GDM1 (cell line): ENCODE measurements at regions not wholly inside any gene's neighbourhood (a gene's known extent, or its start where the extent isn't known, plus 50 kb on each side); places are given as distances from the start of the nearest gene placed in this dataset.

Source experiments
- DNase-seq: peaks from one replicate; lab custom pipeline; 2025; lab: John Stamatoyannopoulos, UW

DNA sequence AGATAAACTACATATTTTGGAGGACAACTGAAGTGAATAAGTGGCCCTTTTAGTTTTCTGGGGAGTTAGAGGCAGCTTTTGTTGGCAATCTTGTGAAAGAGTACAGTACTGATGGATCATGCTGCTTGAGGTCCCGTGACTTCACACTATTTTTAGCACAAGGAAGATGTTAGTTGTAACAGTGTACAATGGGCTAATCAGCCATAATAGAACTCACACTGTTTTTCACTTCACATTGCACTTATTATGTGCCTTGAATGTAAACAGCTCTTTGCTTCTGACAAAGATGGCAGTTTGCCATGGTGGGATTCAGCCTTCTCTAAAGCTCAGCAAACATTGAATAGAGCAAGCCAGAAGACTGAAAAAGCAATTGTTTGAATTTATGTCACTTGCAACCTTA, 176.7 kb upstream of the ZNF608 start:
- no peak for DNase-seq

DNA sequence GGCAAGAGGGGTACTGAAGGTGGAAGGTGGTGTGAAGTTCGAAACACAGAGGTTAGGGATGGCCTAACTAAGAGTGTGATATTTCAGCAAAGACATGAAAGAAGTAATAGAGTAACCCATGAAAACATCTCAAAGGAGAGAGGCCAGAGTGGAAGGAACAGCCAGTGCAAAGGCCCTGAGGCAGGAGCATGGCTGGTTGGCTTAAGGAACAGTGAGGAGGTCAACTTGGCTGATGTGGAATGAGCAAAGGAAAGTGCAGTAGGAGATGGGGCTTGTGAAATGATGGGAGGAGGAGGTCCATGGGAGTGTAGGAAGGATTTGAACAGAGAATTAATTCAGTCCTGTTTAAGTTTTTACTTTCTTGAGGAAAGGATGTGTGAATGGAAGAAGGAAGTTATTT, 178.3 kb upstream of the ZNF608 start:
- no peak for DNase-seq

DNA sequence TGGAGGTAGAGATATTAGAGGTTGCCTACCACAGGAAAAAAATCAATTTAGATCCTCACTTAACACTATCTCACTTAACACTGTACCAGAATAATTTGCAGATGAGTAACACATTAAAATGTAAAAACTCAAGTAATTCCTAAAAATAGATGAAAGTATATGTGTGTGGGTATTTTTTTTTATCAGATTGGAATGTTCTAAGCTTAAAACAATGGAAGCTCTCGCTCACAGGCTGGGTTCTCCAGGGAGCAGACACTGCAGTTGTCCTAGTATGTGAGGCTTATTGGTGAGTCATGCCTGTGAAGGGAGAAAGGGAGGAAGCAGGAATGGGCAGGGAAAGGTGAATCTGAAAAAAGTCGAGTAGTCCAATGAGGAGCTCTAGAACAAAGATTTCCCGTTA, 181.3 kb upstream of the ZNF608 start:
- DNase-seq, result no peak

DNA sequence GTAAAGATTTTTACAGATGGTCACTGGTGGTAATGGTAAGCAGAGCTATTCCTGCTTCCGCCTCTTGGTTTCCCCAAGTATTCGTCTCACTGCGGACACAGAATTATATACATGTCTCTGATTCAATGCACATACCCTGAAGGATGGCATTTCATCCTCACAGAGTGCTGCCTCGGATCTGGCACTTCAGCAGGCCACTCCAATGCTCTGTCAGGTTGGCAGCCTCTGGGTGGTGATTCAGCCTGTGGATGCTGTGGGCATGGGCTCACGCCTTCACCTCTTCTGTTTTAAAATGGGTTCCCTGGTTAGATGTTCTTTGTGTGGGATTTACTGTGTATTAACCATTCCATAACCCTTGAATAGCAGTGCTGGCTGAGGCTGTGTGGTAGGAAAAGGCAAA, 182.6 kb upstream of the ZNF608 start:
- DNase-seq, result no peak

DNA sequence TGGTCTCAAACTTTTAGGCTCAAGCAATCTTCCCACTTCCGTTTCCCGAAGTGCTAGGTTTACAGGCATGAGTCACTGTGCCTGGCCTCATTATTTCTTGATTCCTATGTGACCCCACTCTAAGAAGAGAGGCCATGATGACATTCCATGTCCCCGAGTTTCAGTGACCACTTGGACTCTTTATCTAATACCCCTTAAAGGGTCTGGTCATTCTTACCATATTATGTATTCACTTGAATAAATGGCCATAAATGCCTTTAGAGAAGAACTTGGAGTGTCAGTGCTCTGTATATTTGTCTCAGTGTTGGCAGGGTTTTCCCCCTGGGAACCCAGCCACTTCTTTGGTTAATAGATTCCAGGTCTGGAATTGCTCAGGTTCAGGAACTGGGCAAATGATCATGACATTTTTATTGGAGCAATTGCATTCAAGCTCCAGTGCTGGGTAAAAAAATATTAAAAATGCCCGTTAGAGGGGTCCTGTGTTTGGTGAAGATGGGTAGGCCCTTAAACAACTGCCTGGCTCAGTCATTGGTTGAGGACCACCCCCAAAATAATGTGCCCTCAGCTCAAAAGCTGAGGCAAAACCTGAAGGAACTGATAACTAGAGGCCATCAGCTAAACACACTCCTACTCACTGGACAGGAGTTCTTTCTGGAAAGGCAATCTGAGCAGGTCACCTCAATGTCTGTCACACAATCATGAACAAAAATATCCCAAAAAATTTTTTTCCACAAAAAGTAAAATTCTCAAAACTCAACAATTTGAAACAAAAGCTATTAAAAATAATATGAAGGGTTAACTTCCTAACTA, 186.6 kb upstream of the ZNF608 start:
- no peak for DNase-seq

DNA sequence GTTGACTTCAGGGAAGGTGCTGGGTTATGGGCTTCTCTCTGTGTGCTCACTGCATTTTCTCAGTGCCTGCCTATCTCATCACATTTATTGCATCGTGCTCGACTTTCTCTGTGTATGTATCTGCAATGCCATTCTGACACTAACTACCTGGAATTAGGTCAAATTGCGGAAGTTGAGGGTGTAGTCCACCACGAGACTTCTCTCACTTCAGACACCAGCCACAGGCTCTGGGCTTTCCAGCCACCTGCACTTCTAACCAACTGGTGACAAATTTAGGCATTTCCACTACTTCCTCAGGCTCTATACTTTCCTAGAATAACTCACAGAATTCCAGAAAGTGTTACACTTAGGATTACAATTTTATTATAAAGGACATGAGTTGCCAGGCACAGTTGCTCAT, 188.6 kb upstream of the ZNF608 start:
- no peak for DNase-seq

DNA sequence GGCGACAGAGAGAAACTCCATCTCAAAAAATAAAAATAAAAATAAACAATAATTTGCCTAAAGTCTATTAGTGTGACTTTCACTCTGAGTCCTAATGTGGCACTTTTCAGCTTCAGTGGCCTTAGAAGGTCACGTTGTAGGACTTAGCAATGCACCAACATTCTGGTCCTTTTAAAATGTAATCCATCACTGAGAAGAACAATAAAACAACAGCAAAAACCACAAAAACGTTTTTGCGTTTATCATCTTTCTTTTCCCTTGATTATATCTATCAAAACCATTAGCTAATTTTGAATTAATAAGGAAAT, 190.1 kb upstream of the ZNF608 start:
- no peak for DNase-seq

DNA sequence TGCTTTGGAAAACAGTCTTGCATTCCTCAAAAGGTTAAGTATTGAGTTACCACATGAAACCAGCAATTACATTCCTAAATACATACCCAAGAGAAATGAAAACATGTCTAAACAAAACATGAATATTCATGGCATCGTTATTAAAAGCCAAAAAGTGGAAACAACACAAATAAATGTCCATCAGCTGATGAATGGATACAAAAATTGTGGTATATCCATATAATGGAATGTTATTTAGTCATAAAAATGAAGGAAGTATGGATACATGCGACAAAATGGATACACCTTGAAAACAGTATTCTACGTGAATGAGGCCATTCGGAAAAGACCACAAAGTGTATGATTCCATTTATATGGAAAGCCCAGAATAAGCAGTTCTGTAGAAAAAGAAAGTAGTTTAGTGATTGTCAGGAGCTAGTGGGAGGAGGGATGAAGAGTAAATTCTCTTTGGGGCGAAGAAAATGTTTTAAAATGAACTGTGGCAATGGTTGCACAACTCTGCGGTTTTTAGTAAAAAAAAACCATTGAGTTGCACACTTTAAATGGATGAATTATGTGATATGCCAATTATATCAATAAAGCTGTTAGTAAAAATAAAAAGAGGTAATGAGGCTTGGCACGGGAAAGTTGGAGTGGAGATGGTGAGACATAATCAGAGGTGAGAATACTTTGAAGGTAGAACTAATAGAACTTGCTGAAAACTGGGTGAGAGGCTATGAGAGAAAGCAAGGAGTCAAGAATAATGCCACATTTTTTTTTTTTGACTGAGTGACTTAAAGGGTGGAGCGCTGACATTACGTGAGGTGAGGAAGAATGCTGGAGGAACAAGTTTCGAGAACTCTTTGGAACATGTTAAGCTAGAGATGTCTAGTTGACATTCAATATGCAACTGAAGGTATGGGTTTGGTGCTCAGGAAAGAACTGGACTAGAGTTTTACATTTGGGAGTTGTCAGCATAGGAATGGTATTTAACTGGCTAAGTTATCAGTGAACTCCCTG, 194.9 kb upstream of the ZNF608 start:
- no peak for DNase-seq

DNA sequence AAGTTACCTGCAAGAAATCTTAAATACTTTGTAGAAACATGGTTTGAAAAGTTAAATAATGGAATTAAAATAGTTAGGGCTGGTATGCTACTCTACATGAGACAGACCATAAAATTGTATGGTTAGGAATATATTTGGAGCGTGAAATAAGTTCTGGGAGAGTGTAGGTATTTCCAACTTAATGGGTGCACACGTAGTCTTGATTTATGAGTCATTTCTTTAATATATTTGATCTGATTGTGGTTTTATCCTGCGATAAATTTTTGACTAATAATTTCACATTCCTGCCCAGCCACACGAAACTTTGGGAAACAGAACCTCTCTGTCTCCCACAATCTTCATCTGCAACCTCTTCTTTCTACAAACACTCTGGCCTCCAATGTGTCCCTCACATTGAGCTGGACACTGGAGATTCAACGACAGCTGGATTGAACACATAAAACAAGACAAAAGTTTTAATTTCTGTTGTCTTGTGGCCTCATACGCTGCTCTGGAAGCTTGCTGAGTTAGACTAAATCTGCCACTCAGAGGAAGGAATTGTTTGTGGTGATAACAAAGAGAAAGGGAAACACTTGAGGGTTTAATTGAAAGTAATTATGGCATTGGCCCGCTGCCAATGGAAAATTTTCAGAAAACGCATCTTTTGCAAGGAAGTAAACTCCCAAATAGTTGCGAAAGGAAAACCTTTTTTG, 201.8 kb upstream of the ZNF608 start:
- DNase-seq, result no peak

DNA sequence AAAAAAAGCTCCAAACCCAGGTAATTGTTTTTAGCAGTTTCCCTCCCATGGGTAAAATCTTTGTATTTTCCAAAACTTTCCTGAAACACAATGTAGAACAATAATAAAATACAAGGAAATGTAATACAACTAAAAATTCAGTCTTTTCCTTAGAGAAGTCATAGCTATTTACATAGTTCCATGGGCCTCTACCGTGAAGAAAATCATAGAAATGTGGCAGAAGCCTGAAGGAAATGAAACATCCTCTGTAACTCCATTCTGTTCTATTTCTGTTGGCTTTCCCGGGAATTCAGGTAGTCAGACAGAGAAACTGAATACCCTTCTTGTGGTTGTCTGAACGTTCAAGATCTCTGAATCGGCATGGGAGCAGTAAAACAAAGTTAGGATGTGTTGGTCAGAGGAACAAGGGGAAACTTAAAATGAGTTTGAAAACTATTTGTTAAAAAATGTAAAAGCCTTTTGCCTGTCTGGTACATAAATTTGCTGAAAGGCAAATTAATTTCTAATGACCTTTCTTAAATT, 202.4 kb upstream of the ZNF608 start:
- DNase-seq, result no peak

DNA sequence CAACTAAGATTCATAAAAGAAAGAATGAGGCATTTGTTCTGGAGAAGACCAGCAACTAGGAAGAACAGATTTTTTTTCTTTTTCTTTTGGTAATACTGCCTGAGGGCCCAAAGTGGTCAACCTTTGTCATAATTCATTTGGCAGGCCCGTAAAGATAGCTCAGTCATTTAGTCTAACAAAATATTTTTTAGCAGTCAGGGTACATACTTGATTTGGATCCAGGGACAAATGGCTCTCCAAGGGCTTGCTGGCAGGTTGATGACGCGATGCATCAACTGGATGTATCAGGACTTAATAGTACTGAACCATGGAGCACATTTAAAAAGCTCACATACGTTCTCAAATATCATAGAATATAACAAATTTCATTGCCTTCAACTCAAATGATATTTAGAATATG, 203.4 kb upstream of the ZNF608 start:
- DNase-seq, result no peak

DNA sequence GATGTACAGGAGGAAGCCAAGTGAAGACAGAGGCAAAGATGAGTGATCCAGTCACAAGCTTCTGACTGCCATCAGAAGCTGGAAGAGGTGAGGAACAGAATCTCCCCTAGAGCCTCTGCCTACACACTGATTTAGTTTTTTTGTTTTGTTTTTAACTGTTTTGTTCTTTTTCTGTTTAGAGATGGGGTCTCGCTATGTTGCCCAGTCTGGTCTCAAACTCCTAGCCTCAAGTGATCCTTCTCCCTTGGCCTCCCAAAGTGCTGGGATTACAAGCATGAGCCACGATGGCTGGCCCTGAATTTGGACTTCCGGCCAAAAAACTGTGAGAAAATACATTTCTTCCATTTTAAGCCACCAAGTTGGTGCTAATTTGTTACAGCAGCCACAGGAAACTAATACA, 204.7 kb upstream of the ZNF608 start:
- DNase-seq, result no peak

DNA sequence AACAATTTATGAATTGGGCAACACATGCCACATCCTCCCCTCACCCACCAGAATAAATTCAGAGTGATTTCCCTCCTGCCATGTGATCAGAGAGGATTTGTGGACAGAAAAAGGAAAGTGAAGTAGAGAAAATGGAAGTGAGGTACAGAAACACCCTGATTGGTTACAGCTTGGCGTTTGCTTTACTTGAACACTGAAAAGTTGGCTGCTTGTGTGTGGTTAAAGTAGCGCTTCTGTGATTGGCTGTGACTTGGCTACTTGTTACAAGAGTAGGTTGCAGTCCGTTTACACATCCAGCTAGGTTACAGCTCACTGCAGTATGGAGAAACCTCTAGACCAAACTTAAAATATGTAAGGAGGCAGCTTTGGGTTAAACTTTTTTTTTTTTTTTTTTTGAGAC, 205.2 kb upstream of the ZNF608 start:
- no peak for DNase-seq

DNA sequence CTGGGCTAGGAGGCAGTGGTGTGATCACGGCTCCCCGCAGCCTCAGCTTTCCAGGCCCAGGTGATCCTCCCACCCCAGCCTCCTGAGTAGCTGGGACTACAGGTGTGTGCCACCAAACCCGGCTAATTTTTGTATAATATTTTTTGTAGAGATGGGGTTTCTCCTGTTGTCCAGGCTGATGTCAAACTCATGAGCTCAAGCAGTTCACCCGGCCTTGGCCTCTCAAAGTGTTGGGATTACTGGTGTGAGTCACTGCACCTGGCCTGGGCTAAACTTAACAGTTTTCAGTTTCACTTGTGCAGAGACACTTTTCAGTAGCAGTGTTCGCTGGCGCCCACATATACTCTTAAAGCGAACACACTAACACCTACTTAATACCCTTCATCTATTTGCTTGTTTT, 205.6 kb upstream of the ZNF608 start:
- DNase-seq, result no peak

DNA sequence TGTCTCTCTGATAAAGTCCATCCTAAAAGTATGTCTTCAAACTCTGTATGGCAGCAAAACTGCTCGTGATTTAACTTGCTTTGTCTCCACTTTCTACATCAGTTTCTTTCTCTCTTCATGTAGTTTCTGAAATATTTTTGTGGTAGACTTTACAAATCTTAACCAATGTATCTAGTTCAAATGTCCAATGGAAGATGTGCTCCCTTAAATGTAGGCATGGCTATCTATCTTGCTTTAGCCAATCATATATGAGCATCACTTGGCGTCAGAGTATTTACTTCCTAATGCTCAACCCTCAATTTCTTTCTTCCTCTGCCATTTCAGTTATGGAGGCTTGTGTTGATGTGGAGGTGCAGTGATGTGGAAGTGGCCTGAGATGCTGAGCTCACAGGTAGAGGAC, 206.1 kb upstream of the ZNF608 start:
- no peak for DNase-seq

DNA sequence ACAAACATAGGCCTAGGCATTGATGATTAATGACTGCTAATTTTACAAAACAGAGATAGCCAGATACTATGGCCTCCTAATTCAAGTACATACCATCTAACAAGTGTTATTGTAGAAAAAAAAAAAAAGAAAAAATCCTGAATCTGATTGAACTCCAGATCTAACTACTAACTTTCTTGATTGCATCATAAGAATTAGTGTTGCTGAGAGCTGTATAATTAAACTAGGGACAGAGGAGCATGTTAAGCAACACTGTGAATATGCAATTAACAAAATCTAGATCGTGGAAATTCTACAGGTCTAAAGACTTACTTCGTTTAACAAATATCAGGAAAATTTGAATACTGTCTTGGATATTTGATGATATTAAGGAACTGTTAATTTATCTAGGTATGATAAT, 208.3 kb upstream of the ZNF608 start:
- no peak for DNase-seq

DNA sequence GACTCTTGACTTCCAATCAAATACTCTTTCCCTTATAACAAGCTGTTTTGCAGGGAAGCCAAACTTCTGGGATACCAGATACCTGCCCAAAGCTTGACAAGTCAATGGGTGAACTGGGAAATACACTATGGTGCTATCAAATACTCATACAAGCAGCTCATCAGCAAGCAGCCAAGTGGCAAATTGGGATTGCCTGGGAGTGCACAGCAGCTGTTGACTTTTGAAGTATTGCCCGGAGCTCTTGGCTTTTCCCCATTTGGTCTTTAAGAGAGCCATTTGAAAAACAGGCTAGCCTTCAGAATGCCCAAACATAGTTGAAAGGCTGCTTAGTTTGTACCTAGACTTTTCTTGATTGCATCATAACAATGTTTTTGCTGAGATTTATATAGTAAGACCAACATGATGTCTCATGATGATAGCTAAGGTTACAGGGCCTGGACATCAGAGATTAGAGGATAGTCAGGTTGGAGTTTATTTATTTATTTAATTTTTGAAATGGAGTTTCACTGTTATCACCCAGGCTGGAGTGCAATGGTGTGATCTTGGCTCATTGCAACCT, 210.1 kb upstream of the ZNF608 start:
- DNase-seq, result no peak

DNA sequence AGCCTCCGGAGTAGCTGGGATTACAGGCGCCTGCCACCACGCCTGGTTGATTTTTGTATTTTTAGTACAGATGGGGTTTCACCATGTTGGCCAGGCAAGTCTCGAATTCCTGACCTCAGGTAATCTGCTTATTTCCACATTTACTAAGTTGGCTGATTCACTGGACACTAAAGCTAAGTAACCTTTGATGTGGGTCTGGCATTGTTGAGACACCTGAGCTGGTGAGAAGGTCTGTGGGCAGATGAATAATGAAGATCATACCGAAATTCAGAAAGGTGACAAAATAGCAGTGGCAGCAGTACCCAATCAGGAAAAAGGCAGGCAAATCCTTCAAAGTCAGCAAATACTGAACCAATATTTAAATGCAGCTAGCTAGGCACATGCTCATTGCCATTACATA, 210.6 kb upstream of the ZNF608 start:
- no peak for DNase-seq

DNA sequence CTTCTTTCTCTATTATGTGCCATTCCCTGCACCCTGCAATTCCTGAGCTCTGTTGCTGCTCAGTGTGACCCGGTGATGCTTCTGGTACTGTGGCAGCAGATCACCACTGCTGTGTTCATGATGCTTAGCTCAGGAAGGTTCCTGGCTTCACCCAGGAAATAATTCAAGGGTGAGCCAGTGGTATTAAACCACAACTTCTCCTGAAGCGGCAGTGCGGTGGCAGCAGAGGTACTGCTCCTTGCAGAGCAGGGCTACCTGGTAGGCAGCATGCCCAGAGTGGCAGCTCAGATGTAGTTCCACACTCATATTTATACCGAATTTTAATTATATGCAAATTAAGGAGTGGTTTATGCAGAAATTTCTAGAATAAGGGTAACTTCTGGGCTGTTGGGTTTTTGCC, 213.8 kb upstream of the ZNF608 start:
- no peak for DNase-seq

DNA sequence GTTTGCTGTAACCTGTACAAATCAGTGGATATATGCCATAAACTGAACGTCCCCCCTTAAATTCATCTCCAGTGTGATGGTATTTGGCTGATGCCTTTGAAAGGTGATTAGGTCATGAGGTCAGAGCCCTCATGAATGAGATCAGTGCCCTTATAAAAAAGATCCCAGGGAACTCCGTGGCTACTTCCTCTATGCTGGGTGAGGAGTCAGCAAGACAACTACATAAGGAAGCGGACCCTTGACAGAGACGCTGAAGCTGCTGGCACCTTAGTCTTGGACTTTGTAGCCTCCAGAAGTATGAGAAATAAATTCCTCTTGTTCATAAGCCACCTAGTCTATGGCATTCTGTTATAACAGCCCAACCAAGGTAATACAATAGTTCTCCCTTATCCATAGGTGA, 215.1 kb upstream of the ZNF608 start:
- no peak for DNase-seq

DNA sequence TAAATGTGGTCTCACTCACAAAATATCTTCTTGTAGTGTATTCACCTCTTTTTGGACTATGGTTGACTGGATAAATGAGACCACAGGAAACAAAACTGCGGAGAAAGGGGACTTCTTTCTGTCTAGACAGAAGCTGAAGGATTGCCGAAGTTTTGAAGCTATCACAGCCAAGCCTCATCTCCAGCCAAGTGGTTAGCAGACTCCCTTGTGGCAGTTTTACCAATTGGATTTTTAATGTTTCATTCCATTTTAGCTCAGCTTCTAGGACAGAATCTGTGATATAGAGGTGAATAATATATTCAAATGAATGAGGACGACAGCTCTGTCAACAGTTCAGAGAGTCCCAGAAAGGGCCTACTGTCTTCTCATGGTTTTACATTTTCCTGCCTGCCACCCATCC, 215.7 kb upstream of the ZNF608 start:
- no peak for DNase-seq

DNA sequence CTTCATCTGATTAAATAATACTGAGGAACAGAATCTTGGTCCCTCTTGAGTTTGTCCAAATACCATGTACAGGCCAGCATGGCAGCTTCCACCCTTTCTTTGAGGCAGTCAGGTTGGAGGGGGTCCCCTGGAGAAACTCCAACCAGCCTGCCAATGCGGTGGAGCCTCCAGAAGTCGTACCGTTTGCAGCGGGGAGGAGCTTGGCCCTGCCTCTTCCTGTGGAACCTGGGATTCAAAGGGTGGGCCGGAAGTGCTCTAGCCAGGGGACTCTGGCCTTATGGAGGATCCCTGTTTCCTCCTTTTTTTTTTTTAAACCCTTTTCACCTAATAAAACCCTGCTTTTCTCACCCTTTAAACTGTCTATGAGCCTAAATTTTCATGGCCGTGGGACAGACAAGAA, 216.3 kb upstream of the ZNF608 start:
- no peak for DNase-seq
